ENCODE measurements at regions not wholly inside any gene's neighbourhood (a gene's known extent, or its start where the extent isn't known, plus 50 kb on each side); places are given as distances from the start of the nearest gene placed in this dataset.

- no peak for TF ChIP-seq POLR2A (IDR thresholded peaks at IDR 0.05; ENCODE audit: borderline replicate concordance, extremely low read depth, insufficient read depth, insufficient read length)
- TF ChIP-seq, protein P1, sequence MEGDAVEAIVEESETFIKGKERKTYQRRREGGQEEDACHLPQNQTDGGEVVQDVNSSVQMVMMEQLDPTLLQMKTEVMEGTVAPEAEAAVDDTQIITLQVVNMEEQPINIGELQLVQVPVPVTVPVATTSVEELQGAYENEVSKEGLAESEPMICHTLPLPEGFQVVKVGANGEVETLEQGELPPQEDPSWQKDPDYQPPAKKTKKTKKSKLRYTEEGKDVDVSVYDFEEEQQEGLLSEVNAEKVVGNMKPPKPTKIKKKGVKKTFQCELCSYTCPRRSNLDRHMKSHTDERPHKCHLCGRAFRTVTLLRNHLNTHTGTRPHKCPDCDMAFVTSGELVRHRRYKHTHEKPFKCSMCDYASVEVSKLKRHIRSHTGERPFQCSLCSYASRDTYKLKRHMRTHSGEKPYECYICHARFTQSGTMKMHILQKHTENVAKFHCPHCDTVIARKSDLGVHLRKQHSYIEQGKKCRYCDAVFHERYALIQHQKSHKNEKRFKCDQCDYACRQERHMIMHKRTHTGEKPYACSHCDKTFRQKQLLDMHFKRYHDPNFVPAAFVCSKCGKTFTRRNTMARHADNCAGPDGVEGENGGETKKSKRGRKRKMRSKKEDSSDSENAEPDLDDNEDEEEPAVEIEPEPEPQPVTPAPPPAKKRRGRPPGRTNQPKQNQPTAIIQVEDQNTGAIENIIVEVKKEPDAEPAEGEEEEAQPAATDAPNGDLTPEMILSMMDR (IDR thresholded peaks at IDR 0.05 in 2 of 3, conservative IDR thresholded peaks at IDR 0.05 in 1 of 3; ENCODE audit: borderline replicate concordance in 1 of 3, insufficient read depth in 1 of 3, low read depth in 2 of 3, low read length in 2 of 3), result no peak
- no peak for TF ChIP-seq ZFX (IDR thresholded peaks at IDR 0.05)
- no peak for TF ChIP-seq TCF7L2 (IDR thresholded peaks at IDR 0.05; ENCODE audit: borderline replicate concordance, extremely low read depth, insufficient read depth, insufficient read length)
- TF ChIP-seq JUND (IDR thresholded peaks at IDR 0.05), result no peak
- no peak for TF ChIP-seq POLR2AphosphoS5 (IDR thresholded peaks at IDR 0.05; ENCODE audit: low read depth, low read length)
- TF ChIP-seq EZH2 (IDR thresholded peaks at IDR 0.05), result no peak
- no peak for TF ChIP-seq EZH2phosphoT487 (IDR thresholded peaks at IDR 0.05; ENCODE audit: borderline replicate concordance)
- TF ChIP-seq CBX3 (IDR thresholded peaks at IDR 0.05; ENCODE audit: low read depth), result no peak
- no peak for TF ChIP-seq RAD21 (IDR thresholded peaks at IDR 0.05; ENCODE audit: low read depth)
- no peak for TF ChIP-seq SRF (IDR thresholded peaks at IDR 0.05; ENCODE audit: low read depth)
- TF ChIP-seq, protein P2, sequence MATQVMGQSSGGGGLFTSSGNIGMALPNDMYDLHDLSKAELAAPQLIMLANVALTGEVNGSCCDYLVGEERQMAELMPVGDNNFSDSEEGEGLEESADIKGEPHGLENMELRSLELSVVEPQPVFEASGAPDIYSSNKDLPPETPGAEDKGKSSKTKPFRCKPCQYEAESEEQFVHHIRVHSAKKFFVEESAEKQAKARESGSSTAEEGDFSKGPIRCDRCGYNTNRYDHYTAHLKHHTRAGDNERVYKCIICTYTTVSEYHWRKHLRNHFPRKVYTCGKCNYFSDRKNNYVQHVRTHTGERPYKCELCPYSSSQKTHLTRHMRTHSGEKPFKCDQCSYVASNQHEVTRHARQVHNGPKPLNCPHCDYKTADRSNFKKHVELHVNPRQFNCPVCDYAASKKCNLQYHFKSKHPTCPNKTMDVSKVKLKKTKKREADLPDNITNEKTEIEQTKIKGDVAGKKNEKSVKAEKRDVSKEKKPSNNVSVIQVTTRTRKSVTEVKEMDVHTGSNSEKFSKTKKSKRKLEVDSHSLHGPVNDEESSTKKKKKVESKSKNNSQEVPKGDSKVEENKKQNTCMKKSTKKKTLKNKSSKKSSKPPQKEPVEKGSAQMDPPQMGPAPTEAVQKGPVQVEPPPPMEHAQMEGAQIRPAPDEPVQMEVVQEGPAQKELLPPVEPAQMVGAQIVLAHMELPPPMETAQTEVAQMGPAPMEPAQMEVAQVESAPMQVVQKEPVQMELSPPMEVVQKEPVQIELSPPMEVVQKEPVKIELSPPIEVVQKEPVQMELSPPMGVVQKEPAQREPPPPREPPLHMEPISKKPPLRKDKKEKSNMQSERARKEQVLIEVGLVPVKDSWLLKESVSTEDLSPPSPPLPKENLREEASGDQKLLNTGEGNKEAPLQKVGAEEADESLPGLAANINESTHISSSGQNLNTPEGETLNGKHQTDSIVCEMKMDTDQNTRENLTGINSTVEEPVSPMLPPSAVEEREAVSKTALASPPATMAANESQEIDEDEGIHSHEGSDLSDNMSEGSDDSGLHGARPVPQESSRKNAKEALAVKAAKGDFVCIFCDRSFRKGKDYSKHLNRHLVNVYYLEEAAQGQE (IDR thresholded peaks at IDR 0.05; ENCODE audit: low read depth), result no peak
- no peak for TF ChIP-seq SIN3A (IDR thresholded peaks at IDR 0.05; ENCODE audit: low read depth)
Observed at GRCh38 chr16:86060381-86061317, 161.7 kb downstream of the IRF8 start.
